IPS-11a (cell line): ENCODE measurements at regions not wholly inside any gene's neighbourhood (a gene's known extent, or its start where the extent isn't known, plus 50 kb on each side); places are given as distances from the start of the nearest gene placed in this dataset.
"Not testable (repeated sequence)": the region's sequence is repeated elsewhere in the genome, so short reads cannot be mapped to it uniquely, and the experiment has no call there.

Source experiments
- H3K4me3 ChIP-seq: one replicate; pipeline ENCODE4 v1.5.1; 2013; ENCODE audit warnings: low read depth, low read length, control low read depth

- H3K4me3 ChIP-seq, result peak overlapping the region; percentile 80
Observed at GRCh38 chr6:27132532-27133280, 114.8 kb upstream of the PRSS16 start.

- H3K4me3 ChIP-seq, result peak overlapping the region; percentile 80
Observed at GRCh38 chr6:27133281-27134227, 113.9 kb upstream of the PRSS16 start.

DNA sequence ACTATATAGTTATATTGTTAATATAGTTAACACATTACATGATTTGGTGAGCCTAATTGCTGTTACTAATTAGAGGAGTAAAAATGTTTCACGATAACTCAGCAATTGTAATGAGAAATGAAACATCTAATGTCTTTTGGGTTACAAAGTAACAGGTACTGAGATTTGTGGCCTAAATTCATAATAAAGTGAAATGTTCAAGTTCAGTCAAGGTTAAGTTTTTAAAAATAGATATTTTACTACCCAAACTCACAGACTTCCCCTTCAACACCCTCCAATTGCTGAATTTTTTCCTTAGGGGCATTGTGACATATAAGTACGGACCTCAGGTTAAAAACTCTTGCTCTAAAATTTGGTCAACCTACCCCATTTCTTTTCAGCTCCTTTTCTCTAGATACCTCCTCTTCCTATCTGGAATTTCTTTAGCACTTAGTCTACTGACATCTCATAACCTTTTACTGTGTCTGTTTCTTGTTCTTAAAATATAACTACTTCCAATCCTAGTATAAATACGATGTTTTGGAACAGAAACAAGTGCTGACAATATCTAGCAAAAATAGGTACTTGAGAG, 112.3 kb upstream of the PRSS16 start:
- H3K4me3 ChIP-seq, result no peak overlapping the region

DNA sequence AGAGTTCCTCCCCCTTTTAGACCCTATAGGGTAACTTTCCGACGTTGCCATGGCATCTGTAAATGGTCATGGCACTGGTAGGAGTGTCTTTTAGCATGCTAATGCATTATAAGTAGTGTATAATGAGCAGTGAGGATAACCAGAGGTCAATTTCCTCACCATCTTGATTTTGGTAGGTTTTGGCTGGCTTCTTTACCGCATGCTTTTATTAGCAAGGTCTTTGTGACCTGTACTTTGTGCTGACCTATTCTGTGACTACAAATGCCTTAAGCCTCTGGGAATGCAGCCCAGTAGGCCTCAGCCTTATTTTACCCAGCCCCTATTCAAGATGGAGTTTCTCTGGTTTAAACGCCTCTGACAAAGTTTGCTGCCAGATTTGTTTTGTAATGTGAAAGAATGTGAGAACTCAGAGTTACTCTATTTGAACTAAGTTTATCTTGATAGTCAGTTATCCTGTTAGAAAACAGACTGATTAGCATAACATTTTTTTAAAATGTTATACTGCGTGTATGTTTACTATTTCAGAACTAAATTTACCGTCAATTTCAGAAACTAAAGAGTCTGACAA, 111.3 kb upstream of the PRSS16 start:
- H3K4me3 ChIP-seq, result no peak overlapping the region

DNA sequence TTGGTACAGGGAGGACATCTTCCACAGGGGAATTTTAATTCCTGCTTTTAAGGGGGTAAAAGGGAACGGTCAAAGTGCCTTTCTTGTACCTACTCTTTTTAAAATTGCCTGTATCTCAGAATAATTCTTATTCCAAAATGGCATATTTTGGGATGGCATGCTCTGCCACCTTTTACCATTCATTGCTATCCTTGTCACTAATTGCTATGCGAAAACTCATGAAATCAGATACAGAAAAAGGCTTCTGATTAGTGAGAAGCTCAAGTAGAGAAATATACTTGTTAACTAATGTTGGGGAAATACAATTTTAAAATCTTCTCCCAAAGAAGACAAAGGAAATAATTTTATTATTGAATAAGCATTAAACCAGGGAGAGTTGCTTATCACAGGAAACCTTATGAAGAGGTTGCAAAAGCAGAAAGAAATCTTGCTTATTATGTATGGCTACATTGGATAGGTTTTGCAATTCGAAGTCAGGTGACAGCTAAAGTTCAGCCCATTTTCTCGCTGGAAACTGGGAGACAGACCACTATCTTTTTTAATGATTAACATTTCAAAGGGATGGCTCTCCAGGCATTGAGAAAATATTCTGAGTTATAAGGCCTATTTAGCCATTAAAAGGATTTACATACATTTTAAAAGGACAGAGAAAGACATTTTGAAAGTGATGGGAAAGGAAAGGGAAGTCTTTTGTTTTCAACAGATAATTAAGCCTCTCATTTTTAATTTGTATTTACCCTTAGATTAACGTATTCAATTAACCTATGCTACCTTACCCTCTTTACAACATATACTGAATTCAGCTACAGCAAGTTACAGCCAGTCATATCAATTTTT, 110.3 kb upstream of the PRSS16 start:
- H3K4me3 ChIP-seq, result no peak overlapping the region

GRCh38 chr6:27138406-27138805, 109.1 kb upstream of the PRSS16 start:
- no peak overlapping the region for H3K4me3 ChIP-seq

DNA sequence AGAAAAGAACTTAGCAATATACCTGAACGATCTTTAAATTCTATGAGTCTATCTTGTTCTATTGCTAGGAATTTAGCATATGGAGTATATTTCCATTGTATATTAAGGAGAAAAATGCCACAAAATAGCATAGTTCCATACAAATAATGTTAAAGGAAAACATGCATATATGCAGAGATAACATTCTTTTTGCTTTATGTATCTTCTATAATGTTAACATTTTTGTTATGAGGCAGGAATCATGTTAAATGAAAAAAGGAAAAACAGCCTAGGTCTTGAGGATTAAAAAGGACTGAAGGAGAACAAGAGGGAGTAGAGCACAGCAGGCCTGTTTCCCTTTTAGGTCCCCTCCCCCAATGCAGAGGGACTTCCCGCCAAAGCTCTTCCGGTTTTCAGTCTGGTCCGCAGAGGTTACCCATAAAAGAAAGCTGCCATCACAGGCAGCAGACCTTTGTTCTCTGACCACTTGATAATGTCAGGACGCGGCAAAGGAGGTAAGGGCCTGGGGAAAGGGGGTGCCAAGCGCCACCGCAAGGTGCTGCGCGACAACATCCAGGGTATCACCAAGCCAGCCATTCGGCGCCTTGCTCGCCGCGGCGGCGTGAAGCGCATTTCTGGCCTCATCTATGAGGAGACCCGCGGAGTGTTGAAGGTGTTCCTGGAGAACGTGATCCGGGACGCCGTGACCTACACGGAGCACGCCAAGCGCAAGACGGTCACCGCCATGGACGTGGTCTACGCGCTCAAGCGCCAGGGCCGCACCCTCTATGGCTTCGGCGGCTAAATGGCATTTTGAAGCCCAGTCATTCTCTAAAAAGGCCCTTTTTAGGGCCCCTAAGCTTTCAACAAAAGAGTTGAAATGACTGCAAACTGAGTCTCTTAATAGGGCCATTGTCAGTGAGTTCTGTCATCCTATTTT, 108.4 kb upstream of the PRSS16 start:
- peak overlapping the region; percentile 91 for H3K4me3 ChIP-seq

DNA sequence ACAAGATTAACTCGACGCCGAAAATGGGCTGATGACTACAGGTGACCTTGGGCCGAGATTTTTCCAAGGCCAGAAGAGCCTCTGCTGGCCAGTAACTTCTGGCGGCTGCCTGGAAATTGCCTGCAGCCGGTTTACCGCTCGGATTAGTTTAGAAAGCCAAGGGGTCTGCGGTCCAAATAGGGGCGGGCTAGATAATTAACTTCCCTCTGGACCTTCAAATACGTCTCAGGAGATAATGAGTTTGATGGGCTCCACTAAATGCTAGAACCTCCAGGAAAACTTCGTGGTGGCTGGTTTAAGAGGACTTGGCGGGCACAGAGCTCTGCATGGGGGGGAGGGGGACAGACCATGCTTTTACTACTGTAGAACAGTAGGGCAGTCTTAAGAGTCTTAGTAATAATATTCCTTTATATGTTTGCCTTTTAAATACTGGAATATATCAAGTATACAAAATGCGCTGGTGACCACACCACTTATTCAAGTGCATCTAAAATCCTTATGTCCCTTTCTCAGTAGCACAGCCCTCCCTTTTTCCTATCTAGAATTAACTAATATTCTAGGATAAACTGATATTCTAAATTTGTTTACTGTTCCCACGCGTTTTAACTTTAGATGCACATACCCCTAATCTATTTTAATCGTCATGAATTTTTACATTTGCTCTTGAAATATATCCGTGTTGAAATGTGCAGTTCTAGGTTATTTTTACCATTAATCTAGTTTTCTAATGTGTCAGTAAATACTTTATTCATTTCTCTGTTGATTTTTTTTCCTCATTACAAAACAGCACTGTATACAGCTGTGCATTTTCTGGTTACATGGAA, 107.5 kb upstream of the PRSS16 start:
- H3K4me3 ChIP-seq, result peak overlapping the region; percentile 91

DNA sequence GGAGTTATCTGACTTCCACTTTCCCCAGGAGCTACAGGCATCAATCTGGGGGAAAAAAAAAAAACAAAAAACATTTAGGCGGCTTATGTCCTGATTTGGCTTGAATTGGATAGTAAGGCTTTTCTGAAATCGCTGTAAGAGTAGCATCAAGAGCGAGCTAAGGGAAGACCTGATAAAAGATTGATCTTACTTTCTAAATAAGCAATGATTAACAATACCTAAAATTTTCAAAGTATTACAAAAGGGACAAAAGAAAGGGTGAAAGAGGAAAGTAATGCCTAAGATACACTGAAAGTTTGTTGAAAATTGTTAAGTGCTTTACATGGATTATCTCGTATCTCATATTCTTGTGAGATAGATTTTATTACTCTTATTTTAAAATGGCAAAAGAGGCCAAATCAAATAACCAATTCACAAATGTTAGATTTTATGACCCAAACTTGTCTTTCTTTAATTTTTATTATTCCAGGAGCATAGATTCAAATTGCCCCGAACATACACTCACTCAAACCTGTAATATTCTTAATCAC, 106.4 kb upstream of the PRSS16 start:
- H3K4me3 ChIP-seq, result peak overlapping the region; percentile 5

GRCh38 chr6:27141529-27142015, 105.9 kb upstream of the PRSS16 start:
- peak overlapping the region; percentile 5 for H3K4me3 ChIP-seq

DNA sequence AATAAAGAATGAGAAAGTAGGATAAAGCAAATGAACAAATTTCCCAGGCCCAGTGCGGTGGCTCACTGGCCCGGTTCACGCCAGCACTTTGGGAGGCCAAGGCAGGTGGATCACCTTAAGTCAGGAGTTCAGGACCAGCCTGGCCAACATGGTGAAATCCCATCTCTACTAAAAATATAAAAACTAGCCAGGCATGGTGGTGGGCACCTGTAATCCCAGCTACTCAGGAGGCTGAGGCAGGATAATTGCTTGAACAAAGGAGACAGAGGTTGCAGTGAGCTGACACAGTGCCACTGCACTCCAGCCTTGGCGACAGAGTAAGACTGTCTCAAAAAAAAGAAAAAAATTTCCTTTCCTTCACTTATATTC, 104.5 kb upstream of the PRSS16 start:
- not testable (repeated sequence) for H3K4me3 ChIP-seq

GRCh38 chr6:27143474-27144026, 104.0 kb upstream of the PRSS16 start:
- H3K4me3 ChIP-seq, result no peak overlapping the region

- peak overlapping the region; percentile 74 for H3K4me3 ChIP-seq
Observed at GRCh38 chr6:27144740-27145079, 102.8 kb upstream of the PRSS16 start.

DNA sequence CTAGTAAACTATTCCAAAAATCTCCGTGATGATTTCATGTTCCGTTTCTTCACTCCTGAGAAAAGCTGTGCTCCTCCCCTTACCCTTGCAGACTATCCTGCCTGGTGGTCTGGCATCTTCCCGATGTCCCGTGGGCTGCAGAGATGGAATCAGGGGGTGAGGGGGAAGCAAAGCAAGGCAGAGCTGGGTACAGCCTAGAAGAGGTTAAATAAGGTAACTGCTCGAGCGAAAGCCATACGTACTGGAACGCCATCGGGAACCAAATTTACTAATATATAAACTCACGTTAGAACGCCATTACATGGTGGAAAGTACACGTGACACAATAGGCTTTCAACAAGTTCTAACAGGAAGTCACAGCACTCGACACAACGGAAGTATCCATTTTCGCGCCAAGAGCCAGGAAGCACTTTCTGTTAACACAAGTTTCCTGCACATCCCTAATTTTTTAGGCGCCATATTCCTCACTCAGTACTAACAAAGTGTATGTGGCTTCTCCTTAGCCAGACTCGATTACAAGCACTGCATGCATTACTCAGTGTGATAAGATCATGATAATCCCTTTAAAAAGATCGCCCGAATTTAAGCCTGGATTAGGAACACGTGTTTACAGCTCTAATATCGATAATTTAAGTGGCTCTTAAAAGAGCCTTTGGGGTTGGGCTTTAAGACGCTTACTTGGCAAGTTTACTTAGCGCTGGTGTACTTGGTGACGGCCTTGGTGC, 101.6 kb upstream of the PRSS16 start:
- peak overlapping the region; percentile 74 for H3K4me3 ChIP-seq

DNA sequence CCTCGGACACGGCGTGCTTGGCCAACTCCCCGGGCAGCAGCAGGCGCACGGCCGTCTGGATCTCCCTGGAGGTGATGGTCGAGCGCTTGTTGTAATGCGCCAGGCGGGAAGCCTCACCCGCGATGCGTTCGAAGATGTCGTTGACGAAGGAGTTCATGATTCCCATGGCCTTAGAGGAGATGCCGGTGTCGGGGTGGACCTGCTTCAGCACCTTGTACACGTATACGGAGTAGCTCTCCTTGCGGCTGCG, 101.1 kb upstream of the PRSS16 start:
- H3K4me3 ChIP-seq, result peak overlapping the region; percentile 74

DNA sequence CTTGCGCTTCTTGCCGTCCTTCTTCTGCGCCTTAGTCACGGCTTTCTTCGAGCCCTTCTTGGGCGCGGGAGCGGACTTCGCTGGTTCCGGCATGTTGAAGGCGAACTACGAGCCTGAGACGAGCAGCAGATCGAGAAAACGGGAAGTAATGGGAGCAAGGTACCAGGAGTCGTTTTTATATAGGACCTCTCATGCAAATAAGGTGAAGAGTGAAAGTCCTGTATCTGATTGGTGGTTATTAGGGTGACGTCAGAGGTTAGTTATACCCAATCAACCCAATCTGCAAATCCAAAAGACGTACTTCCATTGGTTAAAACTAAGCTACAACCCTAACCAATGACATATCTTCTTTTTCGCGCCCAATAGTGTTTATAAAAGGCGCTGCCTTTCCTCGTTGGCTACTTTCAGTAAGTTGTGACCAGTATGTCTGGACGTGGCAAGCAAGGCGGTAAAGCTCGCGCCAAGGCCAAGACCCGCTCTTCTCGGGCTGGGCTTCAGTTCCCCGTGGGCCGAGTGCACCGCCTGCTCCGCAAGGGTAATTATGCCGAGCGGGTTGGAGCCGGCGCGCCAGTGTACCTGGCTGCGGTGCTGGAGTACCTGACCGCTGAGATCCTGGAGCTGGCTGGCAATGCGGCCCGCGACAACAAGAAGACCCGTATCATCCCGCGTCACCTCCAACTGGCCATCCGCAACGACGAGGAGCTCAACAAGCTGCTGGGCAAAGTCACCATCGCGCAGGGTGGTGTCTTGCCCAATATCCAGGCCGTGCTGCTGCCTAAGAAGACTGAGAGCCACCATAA, 100.6 kb upstream of the PRSS16 start:
- peak overlapping the region; percentile 74 for H3K4me3 ChIP-seq

GRCh38 chr6:27148404-27148795, 99.1 kb upstream of the PRSS16 start:
- H3K4me3 ChIP-seq, result no peak overlapping the region
